ENCODE measurements at regions not wholly inside any gene's neighbourhood (a gene's known extent, or its start where the extent isn't known, plus 50 kb on each side); places are given as distances from the start of the nearest gene placed in this dataset.

DNA sequence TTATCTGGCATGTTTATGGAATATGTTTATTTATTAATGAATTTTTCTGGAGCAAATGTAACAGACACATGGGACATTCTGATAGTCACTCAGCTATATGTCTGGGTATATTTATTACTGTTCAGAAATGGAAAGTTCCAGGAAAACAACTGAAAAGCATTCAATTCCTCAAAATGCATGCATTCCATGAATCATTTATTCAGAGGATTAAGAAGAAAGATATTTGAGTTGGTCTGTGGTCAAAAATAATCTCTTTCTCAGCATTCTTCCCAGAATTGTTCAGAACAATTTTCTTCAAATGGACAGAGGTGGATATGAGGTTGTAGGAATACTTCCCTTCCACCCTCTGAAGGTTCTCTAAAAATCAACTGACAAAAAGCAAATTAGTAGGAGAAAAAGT lies 97.6 kb upstream of the ITGB1 start:
- TF ChIP-seq, protein P1, sequence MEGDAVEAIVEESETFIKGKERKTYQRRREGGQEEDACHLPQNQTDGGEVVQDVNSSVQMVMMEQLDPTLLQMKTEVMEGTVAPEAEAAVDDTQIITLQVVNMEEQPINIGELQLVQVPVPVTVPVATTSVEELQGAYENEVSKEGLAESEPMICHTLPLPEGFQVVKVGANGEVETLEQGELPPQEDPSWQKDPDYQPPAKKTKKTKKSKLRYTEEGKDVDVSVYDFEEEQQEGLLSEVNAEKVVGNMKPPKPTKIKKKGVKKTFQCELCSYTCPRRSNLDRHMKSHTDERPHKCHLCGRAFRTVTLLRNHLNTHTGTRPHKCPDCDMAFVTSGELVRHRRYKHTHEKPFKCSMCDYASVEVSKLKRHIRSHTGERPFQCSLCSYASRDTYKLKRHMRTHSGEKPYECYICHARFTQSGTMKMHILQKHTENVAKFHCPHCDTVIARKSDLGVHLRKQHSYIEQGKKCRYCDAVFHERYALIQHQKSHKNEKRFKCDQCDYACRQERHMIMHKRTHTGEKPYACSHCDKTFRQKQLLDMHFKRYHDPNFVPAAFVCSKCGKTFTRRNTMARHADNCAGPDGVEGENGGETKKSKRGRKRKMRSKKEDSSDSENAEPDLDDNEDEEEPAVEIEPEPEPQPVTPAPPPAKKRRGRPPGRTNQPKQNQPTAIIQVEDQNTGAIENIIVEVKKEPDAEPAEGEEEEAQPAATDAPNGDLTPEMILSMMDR (IDR thresholded peaks at IDR 0.05; ENCODE audit: low read depth, low read length, missing input control): no peak
- TF ChIP-seq FOXA1 (IDR thresholded peaks at IDR 0.05) (no peak), RAD21 (IDR thresholded peaks at IDR 0.05) (no peak), YY1 (IDR thresholded peaks at IDR 0.05) (no peak), SP1 (IDR thresholded peaks at IDR 0.05) (no peak), EGR1 (IDR thresholded peaks at IDR 0.05; ENCODE audit: low read depth in 2 of 2) (no peak)

Data from liver (tissue), 3 donors.